HEK293 (cell line): ENCODE measurements at regions not wholly inside any gene's neighbourhood (a gene's known extent, or its start where the extent isn't known, plus 50 kb on each side); places are given as distances from the start of the nearest gene placed in this dataset.

ENCODE experiments used
- CTCF ChIA-PET: fragments of 350-600 bp; formaldehyde crosslinking; extraction: SDS; loops from one replicate; lab custom pipeline; 2021; ENCODE audit warnings: antibody characterized with exemption; lab: Yijun Ruan, JAX
- POLR2A ChIA-PET: fragments of 300-600 bp; formaldehyde crosslinking; extraction: SDS; loops from one replicate; lab custom pipeline; 2020; ENCODE audit warnings: antibody characterized with exemption, inconsistent platforms; lab: Yijun Ruan, JAX
- H3K27ac ChIP-seq: fragments of 200-500 bp; sonication (Bioruptor generic); 2 replicates; pipeline ENCODE4 v1.5.1; 2014; ENCODE audit warnings: low read depth, low read length, control low read depth, inconsistent platforms; ENCODE audit errors: extremely low read depth
- H3K36me3 ChIP-seq, 2 experiments: fragments of 200-500 bp in 1 of 2; sonication (Bioruptor generic) in 1 of 2; 1 replicate in 1 of 2; 2 replicates in 1 of 2; pipeline ENCODE4 v1.5.1; 2014 to 2017; ENCODE audit warnings: inconsistent platforms in 2 of 2, low read length in 2 of 2; ENCODE audit not compliant: control insufficient read depth in 2 of 2, insufficient read depth in 1 of 2
- H3K4me1 ChIP-seq: fragments of 200-500 bp; sonication (Bioruptor generic); 2 replicates; pipeline ENCODE4 v1.5.1; 2014; ENCODE audit warnings: mild to moderate bottlenecking, low read length, inconsistent platforms; ENCODE audit not compliant: control insufficient read depth, insufficient read depth
- H3K4me3 ChIP-seq: 2 replicates; pipeline ENCODE4 v1.5.1; 2011; ENCODE audit warnings: low read depth, mild to moderate bottlenecking, control low read depth, low read length, moderate library complexity
- H3K9me3 ChIP-seq: fragments of 200-500 bp; sonication (Bioruptor generic); 2 replicates; pipeline ENCODE4 v1.5.1; 2014; ENCODE audit warnings: low read depth, low read length, inconsistent platforms; ENCODE audit not compliant: control insufficient read depth, insufficient read depth
- GLIS1 ChIP-seq: fragments of 450-650 bp; formaldehyde crosslinking; IDR thresholded peaks from 2 replicates; pipeline ENCODE4 v1.5.1; 2016; ENCODE audit warnings: missing biosample characterization, missing genetic modification characterization
- KLF7 ChIP-seq: fragments of 450-650 bp; formaldehyde crosslinking; IDR thresholded peaks from 2 replicates; pipeline ENCODE4 v1.5.1; 2016; ENCODE audit warnings: missing biosample characterization, missing genetic modification characterization, borderline replicate concordance
- REST ChIP-seq: fragments of 450-650 bp; formaldehyde crosslinking; IDR thresholded peaks from 2 replicates; pipeline ENCODE4 v1.5.1; 2016; ENCODE audit warnings: missing biosample characterization, missing genetic modification characterization
- ZBTB11 ChIP-seq: fragments of 450-650 bp; formaldehyde crosslinking; conservative IDR thresholded peaks from 2 replicates; pipeline ENCODE4 v1.5.1; 2016; ENCODE audit warnings: low read depth, missing biosample characterization, missing genetic modification characterization
- ZBTB44 ChIP-seq: fragments of 450-650 bp; IDR thresholded peaks from 2 replicates; pipeline ENCODE4 v1.5.1; 2018; ENCODE audit warnings: missing biosample characterization, mild to moderate bottlenecking, missing genetic modification characterization
- ZFP69B ChIP-seq: fragments of 450-650 bp; formaldehyde crosslinking; IDR thresholded peaks from 2 replicates; pipeline ENCODE4 v1.5.1; 2016; ENCODE audit warnings: missing biosample characterization, missing genetic modification characterization
- ZNF23 ChIP-seq: fragments of 450-650 bp; formaldehyde crosslinking; IDR thresholded peaks from 2 replicates; pipeline ENCODE4 v1.5.1; 2016; ENCODE audit warnings: missing biosample characterization, missing genetic modification characterization, borderline replicate concordance
- ZNF26 ChIP-seq: fragments of 450-650 bp; formaldehyde crosslinking; IDR thresholded peaks from 2 replicates; pipeline ENCODE4 v1.5.1; 2016; ENCODE audit warnings: missing biosample characterization, missing genetic modification characterization
- ZNF324 ChIP-seq: fragments of 450-650 bp; formaldehyde crosslinking; IDR thresholded peaks from 2 replicates; pipeline ENCODE4 v1.5.1; 2016; ENCODE audit warnings: missing biosample characterization, missing genetic modification characterization
- ZNF362 ChIP-seq: fragments of 450-650 bp; formaldehyde crosslinking; IDR thresholded peaks from 2 replicates; pipeline ENCODE4 v1.5.1; 2016; ENCODE audit warnings: missing biosample characterization, missing genetic modification characterization
- ZNF530 ChIP-seq: fragments of 450-650 bp; formaldehyde crosslinking; IDR thresholded peaks from 2 replicates; pipeline ENCODE4 v1.5.1; 2016; ENCODE audit warnings: low read depth, missing biosample characterization, missing genetic modification characterization
- ZNF548 ChIP-seq: fragments of 450-650 bp; formaldehyde crosslinking; IDR thresholded peaks from 2 replicates; pipeline ENCODE4 v1.5.1; 2016; ENCODE audit warnings: missing biosample characterization, missing genetic modification characterization
- ZNF555 ChIP-seq: fragments of 450-650 bp; formaldehyde crosslinking; conservative IDR thresholded peaks from 2 replicates; pipeline ENCODE4 v1.5.1; 2017; ENCODE audit warnings: missing biosample characterization, mild to moderate bottlenecking, missing genetic modification characterization, inconsistent platforms
- ZNF654 ChIP-seq: fragments of 450-650 bp; formaldehyde crosslinking; IDR thresholded peaks from 2 replicates; pipeline ENCODE4 v1.5.1; 2016; ENCODE audit warnings: low read depth, missing biosample characterization, missing genetic modification characterization
- ZNF692 ChIP-seq: fragments of 450-650 bp; formaldehyde crosslinking; IDR thresholded peaks from 2 replicates; pipeline ENCODE4 v1.5.1; 2016; ENCODE audit warnings: missing biosample characterization, missing genetic modification characterization

GRCh38 chr12:105774037-105774436 lies 364.7 kb downstream of the NUAK1 start:
- H3K36me3 ChIP-seq, result no peaks in the 10 kb centered on the region
- ChIA-PET POLR2A (no interaction called here), CTCF (no interaction called here)

More at GRCh38 chr12:105774037-105774436, 364.7 kb downstream of the NUAK1 start:
- Histone ChIP-seq H3K4me1 (no peaks in the 10 kb centered on the region), H3K4me3 (no peak overlapping the region), H3K27ac (no peak overlapping the region), H3K9me3 (no peaks in the 10 kb centered on the region)
- TF ChIP-seq ZNF324 (tag by site-specific recombination), result no peak
- TF ChIP-seq ZFP69B, result no peak
- TF ChIP-seq ZNF23 (tag by site-specific recombination), result no peak
- no peak for TF ChIP-seq ZNF548 (tag by site-specific recombination)
- TF ChIP-seq ZNF530 (tag by site-specific recombination), result no peak
- no peak for TF ChIP-seq GLIS1
- no peak for TF ChIP-seq ZNF555
- TF ChIP-seq ZNF362, result no peak
- no peak for TF ChIP-seq ZBTB11 (tag by site-specific recombination)
- TF ChIP-seq ZNF692 (tag by site-specific recombination), result no peak
- no peak for TF ChIP-seq ZNF654 (tag by site-specific recombination)
- no peak for TF ChIP-seq ZBTB44 (tag by site-specific recombination)
- no peak for TF ChIP-seq REST (tag by site-specific recombination)
- no peak for TF ChIP-seq KLF7
- TF ChIP-seq ZNF26, result no peak
